ENCODE measurements at regions not wholly inside any gene's neighbourhood (a gene's known extent, or its start where the extent isn't known, plus 50 kb on each side); places are given as distances from the start of the nearest gene placed in this dataset.

DNA sequence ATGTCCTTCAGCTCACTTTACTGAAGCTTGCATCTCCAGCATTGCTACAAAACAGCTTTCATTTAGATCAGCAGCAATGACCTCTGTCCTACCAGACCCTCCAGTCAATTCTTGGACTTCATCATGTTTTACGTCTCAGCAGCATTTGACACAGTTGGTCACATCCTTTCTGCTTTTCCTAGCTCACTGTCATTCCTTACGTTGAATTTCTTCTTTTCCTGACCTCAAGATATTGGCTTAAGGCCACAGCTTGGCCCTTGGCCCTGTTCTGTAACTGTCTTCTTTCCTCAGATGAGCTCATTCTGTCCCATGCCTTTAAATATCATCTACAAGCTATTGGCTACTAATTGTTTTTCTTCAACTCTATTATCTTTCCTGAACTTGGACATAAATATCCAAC, 576.2 kb upstream of the KCNMB2 start:
- no peak overlapping the region for H3K9ac ChIP-seq (ENCODE audit: low read length)
- H3K36me3 ChIP-seq (ENCODE audit: control insufficient read depth, insufficient read depth, low read length), result no peaks in the 10 kb centered on the region
- no peaks in the 10 kb centered on the region for H3K4me1 ChIP-seq (ENCODE audit: control insufficient read depth, insufficient read depth, low read length)
- no peak overlapping the region for H3K27ac ChIP-seq (ENCODE audit: low read depth, low read length)
- H3K9me3 ChIP-seq (ENCODE audit: control insufficient read depth, insufficient read depth, low read depth, low read length), result no peaks in the 10 kb centered on the region
- no peak overlapping the region for H3K4me3 ChIP-seq (ENCODE audit: low read depth, low read length)
- H3K27me3 ChIP-seq (ENCODE audit: control insufficient read depth, insufficient read depth, low read length), result no peaks in the 10 kb centered on the region

DNA sequence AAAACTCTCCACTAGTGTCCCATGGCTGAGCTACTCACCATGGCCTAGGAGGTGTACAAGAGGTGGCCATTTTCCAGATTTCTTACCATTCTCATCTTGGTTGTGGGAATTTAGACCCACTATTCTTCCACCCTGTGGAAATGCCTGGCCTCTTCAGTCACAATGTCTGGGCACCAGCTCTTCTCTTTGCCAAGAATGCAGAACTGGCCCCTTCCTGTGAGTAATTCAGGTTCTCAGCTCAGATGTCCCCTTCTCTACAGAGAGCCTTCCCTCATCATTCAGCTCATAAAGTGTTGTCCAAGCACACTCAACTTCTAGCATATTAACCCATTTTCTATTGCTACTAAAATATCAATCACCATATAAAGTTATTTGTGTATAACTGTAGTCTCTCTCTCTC, 575.5 kb upstream of the KCNMB2 start:
- H3K36me3 ChIP-seq (ENCODE audit: control insufficient read depth, insufficient read depth, low read length), result no peaks in the 10 kb centered on the region
- H3K9me3 ChIP-seq (ENCODE audit: control insufficient read depth, insufficient read depth, low read depth, low read length), result no peaks in the 10 kb centered on the region
- no peaks in the 10 kb centered on the region for H3K27me3 ChIP-seq (ENCODE audit: control insufficient read depth, insufficient read depth, low read length)
- H3K27ac ChIP-seq (ENCODE audit: low read depth, low read length), result no peak overlapping the region
- H3K4me1 ChIP-seq (ENCODE audit: control insufficient read depth, insufficient read depth, low read length), result no peaks in the 10 kb centered on the region
- H3K9ac ChIP-seq (ENCODE audit: low read length), result no peak overlapping the region
- H3K4me3 ChIP-seq (ENCODE audit: low read depth, low read length), result no peak overlapping the region

DNA sequence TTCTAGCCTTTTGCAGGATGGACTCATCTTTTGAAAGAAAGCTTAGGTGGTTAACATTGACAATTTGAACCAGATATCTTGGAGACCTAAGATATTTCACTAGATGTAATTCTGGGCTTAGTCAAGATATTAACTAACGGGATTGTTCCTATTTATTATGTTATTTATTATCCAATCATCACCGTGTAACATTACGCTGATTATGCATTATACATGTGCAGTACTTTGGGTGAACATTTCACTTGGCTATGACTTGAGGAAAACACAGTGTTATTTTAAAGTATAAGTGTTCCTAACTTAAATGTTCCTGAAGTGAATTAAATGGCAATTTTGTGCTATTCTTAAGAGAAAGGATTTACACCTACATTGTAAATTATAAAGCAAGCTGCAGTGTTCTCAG, 574.5 kb upstream of the KCNMB2 start:
- Histone ChIP-seq H3K4me3 (ENCODE audit: low read depth, low read length) (no peak overlapping the region), H3K36me3 (ENCODE audit: control insufficient read depth, insufficient read depth, low read length) (no peaks in the 10 kb centered on the region), H3K9ac (ENCODE audit: low read length) (no peak overlapping the region), H3K27ac (ENCODE audit: low read depth, low read length) (no peak overlapping the region), H3K9me3 (ENCODE audit: control insufficient read depth, insufficient read depth, low read depth, low read length) (no peaks in the 10 kb centered on the region), H3K4me1 (ENCODE audit: control insufficient read depth, insufficient read depth, low read length) (no peaks in the 10 kb centered on the region), H3K27me3 (ENCODE audit: control insufficient read depth, insufficient read depth, low read length) (no peaks in the 10 kb centered on the region)

DNA sequence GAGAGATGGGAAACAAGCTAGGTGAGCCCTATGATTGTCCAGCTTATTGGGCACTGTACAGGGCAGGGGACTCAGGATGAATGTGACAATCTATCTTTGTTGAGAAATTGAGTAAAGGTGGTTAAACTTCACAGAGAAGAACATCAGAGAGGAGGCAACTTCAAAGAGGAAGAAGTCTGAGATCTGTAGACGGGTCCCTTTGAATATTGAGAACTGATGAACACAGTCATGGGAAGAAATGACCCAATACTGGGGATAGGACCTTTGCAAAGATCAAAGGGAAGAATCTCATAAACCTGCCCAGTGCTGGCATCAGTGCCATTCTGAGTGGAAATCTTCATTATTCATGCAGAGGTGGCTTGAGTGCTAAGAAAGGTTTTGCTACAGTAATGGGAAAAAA, 569.7 kb upstream of the KCNMB2 start:
- Histone ChIP-seq H3K27ac (ENCODE audit: low read depth, low read length) (no peak overlapping the region), H3K36me3 (ENCODE audit: control insufficient read depth, insufficient read depth, low read length) (no peaks in the 10 kb centered on the region), H3K9ac (ENCODE audit: low read length) (no peak overlapping the region), H3K9me3 (ENCODE audit: control insufficient read depth, insufficient read depth, low read depth, low read length) (no peaks in the 10 kb centered on the region), H3K4me3 (ENCODE audit: low read depth, low read length) (no peak overlapping the region), H3K4me1 (ENCODE audit: control insufficient read depth, insufficient read depth, low read length) (no peaks in the 10 kb centered on the region), H3K27me3 (ENCODE audit: control insufficient read depth, insufficient read depth, low read length) (no peaks in the 10 kb centered on the region)

DNA sequence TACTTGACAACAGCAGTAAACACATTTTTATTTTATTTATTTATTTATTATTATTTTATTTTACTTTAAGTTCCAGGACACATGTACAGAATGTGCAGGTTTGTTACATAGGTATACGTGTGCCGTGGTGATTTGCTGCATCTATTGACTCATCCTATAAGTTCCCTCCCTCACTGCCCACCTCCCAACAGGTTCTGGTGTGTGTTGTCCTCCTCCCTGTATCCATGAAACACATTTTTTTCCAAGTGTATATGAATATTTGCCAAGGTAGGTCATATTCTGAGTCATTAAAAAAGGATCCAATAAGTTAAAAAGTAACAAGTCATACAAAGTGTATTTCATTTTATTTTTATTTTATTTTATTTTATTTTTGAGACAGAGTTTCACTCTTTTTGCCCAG, 567.3 kb upstream of the KCNMB2 start:
- H3K27me3 ChIP-seq (ENCODE audit: control insufficient read depth, insufficient read depth, low read length), result no peaks in the 10 kb centered on the region

DNA sequence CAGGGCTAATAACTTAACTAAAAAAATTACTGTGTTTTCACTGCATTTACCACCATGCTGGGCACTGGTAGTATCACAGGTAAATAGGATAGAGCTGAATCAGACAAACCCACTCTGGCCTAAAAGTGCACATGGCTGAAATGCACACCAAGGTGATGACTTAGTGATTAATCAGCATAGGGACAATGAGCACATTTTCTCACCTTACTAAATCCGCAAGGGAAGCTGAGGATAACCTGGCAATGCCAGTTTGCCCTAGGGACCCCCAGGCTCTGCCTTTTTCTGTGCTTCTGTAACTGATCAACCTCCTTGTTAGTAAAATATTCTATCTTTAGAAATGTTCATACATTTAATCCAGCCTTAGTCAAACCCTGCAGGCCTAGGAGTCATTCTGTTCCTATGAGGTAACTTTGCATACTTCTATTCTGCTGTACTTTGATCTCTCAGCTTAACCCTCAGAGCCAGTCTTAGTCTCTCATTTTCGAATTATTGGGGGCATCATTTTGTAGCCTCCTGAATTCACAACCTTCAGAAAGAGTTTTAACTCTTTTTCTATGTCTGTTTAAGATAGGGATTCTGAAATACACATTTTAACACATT, 562.9 kb upstream of the KCNMB2 start:
- H3K36me3 ChIP-seq (ENCODE audit: control insufficient read depth, insufficient read depth, low read length), result no peaks in the 10 kb centered on the region
- no peak overlapping the region for H3K9ac ChIP-seq (ENCODE audit: low read length)
- H3K27ac ChIP-seq (ENCODE audit: low read depth, low read length), result no peak overlapping the region
- H3K4me3 ChIP-seq (ENCODE audit: low read depth, low read length), result no peak overlapping the region
- H3K9me3 ChIP-seq (ENCODE audit: control insufficient read depth, insufficient read depth, low read depth, low read length), result no peaks in the 10 kb centered on the region
- no peaks in the 10 kb centered on the region for H3K27me3 ChIP-seq (ENCODE audit: control insufficient read depth, insufficient read depth, low read length)
- H3K4me1 ChIP-seq (ENCODE audit: control insufficient read depth, insufficient read depth, low read length), result no peaks in the 10 kb centered on the region

More for the DNA sequence above, 567.3 kb upstream of the KCNMB2 start:
- Histone ChIP-seq H3K27ac (ENCODE audit: low read depth, low read length) (no peak overlapping the region), H3K4me3 (ENCODE audit: low read depth, low read length) (no peak overlapping the region), H3K9ac (ENCODE audit: low read length) (no peak overlapping the region), H3K36me3 (ENCODE audit: control insufficient read depth, insufficient read depth, low read length) (no peaks in the 10 kb centered on the region), H3K9me3 (ENCODE audit: control insufficient read depth, insufficient read depth, low read depth, low read length) (no peaks in the 10 kb centered on the region), H3K4me1 (ENCODE audit: control insufficient read depth, insufficient read depth, low read length) (no peaks in the 10 kb centered on the region)

DNA sequence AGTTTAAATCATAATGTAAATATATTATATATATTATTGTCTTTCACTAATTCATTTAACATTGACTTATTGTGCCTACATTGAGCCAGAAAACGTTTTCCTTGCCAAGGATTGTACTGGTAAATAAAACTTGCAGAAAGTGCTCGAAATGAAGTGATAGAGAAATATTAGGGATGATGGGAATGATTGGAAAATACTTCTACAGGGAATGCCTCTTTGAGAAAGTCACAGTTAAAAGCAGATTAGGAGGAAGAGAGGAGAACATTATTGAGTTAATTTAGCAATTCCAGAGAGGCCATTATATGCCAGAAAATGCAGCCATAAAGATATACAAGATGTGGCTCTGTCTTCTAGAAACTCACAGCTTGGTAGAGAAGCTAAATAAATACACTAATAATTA, 560.0 kb upstream of the KCNMB2 start:
- Histone ChIP-seq H3K9ac (ENCODE audit: low read length) (no peak overlapping the region), H3K36me3 (ENCODE audit: control insufficient read depth, insufficient read depth, low read length) (no peaks in the 10 kb centered on the region), H3K27me3 (ENCODE audit: control insufficient read depth, insufficient read depth, low read length) (no peaks in the 10 kb centered on the region), H3K4me3 (ENCODE audit: low read depth, low read length) (no peak overlapping the region), H3K27ac (ENCODE audit: low read depth, low read length) (no peak overlapping the region), H3K9me3 (ENCODE audit: control insufficient read depth, insufficient read depth, low read depth, low read length) (no peaks in the 10 kb centered on the region), H3K4me1 (ENCODE audit: control insufficient read depth, insufficient read depth, low read length) (no peaks in the 10 kb centered on the region)

DNA sequence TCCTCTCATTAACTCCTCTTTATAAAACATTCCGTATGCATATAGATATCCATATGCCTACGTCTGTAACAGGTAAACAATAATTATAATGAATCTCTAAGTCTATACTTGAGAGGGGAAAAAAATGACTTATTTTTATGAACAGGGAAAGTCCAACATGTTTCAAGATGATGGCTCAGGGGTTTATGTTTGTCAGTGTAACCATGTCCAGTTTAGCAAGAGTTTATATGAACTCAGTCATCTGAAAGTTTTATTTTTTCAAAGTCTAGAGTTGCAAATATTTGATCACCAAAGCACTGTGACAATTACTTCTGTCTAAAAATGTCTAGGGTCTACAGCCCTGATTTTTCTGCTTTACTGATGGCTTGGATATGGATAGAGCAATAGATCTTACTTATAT, 559.4 kb upstream of the KCNMB2 start:
- Histone ChIP-seq H3K27me3 (ENCODE audit: control insufficient read depth, insufficient read depth, low read length) (no peaks in the 10 kb centered on the region), H3K4me3 (ENCODE audit: low read depth, low read length) (no peak overlapping the region), H3K9me3 (ENCODE audit: control insufficient read depth, insufficient read depth, low read depth, low read length) (no peaks in the 10 kb centered on the region), H3K9ac (ENCODE audit: low read length) (no peak overlapping the region), H3K27ac (ENCODE audit: low read depth, low read length) (no peak overlapping the region), H3K36me3 (ENCODE audit: control insufficient read depth, insufficient read depth, low read length) (no peaks in the 10 kb centered on the region), H3K4me1 (ENCODE audit: control insufficient read depth, insufficient read depth, low read length) (no peaks in the 10 kb centered on the region)

DNA sequence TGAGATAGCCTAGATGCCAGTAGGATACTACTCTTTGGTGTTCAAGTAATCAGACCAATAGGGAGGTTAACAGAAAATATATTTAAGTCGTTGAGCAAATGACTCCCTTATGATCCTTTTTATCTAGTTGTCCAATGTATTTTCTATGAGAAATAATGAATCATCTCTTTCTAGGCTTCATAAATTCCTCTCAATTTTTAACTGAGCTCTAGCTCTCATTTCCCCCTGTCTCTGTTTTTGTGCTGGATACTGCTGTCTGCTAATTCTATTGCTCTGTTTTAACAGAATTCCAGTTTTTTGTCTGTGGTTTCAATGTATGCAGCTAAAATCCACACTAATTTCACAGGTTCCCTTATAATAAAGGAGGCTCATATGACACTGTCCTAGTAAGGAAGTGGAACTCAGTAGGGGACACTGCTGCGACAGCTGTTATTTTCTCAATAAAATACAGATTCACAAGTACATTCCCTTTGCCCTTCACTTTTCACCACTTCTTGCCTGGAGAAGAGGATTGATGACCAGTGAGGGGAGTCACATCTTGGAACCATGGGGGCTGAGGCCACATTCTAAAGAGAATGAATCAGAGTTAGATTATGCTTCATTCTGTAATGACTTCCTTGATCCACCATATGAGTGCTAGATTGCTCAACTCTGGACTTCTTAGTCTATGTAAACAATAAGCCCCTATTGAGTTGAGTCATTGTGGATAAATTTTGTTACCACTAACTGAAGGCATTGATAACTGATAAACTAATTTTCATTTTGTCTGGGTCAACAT, 558.7 kb upstream of the KCNMB2 start:
- Histone ChIP-seq H3K27me3 (ENCODE audit: control insufficient read depth, insufficient read depth, low read length) (no peaks in the 10 kb centered on the region), H3K9ac (ENCODE audit: low read length) (no peak overlapping the region), H3K27ac (ENCODE audit: low read depth, low read length) (no peak overlapping the region), H3K4me1 (ENCODE audit: control insufficient read depth, insufficient read depth, low read length) (no peaks in the 10 kb centered on the region), H3K4me3 (ENCODE audit: low read depth, low read length) (no peak overlapping the region), H3K9me3 (ENCODE audit: control insufficient read depth, insufficient read depth, low read depth, low read length) (no peaks in the 10 kb centered on the region), H3K36me3 (ENCODE audit: control insufficient read depth, insufficient read depth, low read length) (no peaks in the 10 kb centered on the region)

DNA sequence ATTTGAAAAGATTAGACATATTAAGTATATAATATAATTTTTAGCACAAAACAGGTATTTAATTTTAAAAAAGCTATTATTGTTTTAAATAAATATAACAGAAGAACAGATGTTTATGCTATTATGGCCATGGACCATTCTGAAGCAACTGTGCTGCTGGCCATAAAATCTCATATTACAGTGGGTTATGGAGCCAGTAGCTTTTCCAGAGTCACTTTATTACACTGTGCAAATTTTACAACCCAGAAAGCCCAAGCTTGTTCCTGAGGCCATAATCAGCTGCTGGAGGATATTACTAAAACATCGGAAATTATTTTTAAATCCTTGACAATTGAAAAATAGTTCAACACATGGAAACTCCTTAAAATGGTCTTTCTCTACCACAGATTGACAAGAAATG, 557.3 kb upstream of the KCNMB2 start:
- H3K4me3 ChIP-seq (ENCODE audit: low read depth, low read length), result no peak overlapping the region
- no peaks in the 10 kb centered on the region for H3K36me3 ChIP-seq (ENCODE audit: control insufficient read depth, insufficient read depth, low read length)
- H3K27me3 ChIP-seq (ENCODE audit: control insufficient read depth, insufficient read depth, low read length), result no peaks in the 10 kb centered on the region
- no peaks in the 10 kb centered on the region for H3K9me3 ChIP-seq (ENCODE audit: control insufficient read depth, insufficient read depth, low read depth, low read length)
- no peak overlapping the region for H3K27ac ChIP-seq (ENCODE audit: low read depth, low read length)
- H3K9ac ChIP-seq (ENCODE audit: low read length), result no peak overlapping the region
- no peaks in the 10 kb centered on the region for H3K4me1 ChIP-seq (ENCODE audit: control insufficient read depth, insufficient read depth, low read length)

DNA sequence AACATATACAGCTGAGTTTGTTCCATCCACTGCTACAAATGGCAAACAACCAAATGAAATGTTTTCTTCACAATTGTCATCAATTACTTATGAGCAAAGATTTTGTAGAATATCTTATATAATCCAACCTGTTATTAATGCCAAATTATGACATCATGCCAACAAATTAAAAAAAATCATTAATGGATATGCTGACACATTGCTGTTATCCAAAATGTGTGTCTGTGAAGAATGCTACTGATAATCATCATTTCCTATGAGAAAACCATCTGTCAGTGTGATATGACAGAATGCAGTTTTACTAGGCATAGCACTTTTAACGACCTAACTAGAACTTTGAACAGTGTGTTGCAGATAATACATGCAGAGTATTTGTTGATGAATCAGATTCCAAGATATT, 556.5 kb upstream of the KCNMB2 start:
- H3K4me1 ChIP-seq (ENCODE audit: control insufficient read depth, insufficient read depth, low read length), result no peaks in the 10 kb centered on the region

More for the DNA sequence above, 556.5 kb upstream of the KCNMB2 start:
- no peak overlapping the region for H3K4me3 ChIP-seq (ENCODE audit: low read depth, low read length)
- no peaks in the 10 kb centered on the region for H3K36me3 ChIP-seq (ENCODE audit: control insufficient read depth, insufficient read depth, low read length)
- H3K27ac ChIP-seq (ENCODE audit: low read depth, low read length), result no peak overlapping the region
- no peaks in the 10 kb centered on the region for H3K27me3 ChIP-seq (ENCODE audit: control insufficient read depth, insufficient read depth, low read length)
- no peaks in the 10 kb centered on the region for H3K9me3 ChIP-seq (ENCODE audit: control insufficient read depth, insufficient read depth, low read depth, low read length)
- H3K9ac ChIP-seq (ENCODE audit: low read length), result no peak overlapping the region

Data from HUES6 (cell line).